ENCODE measurements at regions not wholly inside any gene's neighbourhood (a gene's known extent, or its start where the extent isn't known, plus 50 kb on each side); places are given as distances from the start of the nearest gene placed in this dataset.

GRCh38 chr10:128549101-128549608, 422.9 kb upstream of the MKI67 start:
- TF ChIP-seq TBP (optimal IDR thresholded peaks at IDR 0.05; ENCODE audit: low read depth, low read length) (no peak), RAD21 (CRISPR knock-in tag; conservative IDR thresholded peaks at IDR 0.05 in 1 of 2, IDR thresholded peaks at IDR 0.05 in 1 of 2) (no peak), JUN (IDR thresholded peaks at IDR 0.05; ENCODE audit: borderline replicate concordance, low read depth, low read length) (no peak), JUN (CRISPR knock-in tag; IDR thresholded peaks at IDR 0.05; ENCODE audit: borderline replicate concordance) (no peak), ZNF766 (CRISPR knock-in tag; conservative IDR thresholded peaks at IDR 0.05) (no peak), CTCF (IDR thresholded peaks at IDR 0.05 in 2 of 3, conservative IDR thresholded peaks at IDR 0.05 in 1 of 3; ENCODE audit: insufficient read depth in 2 of 3, low read depth in 1 of 3, low read length in 3 of 3) (no peak), BRF1 (IDR thresholded peaks at IDR 0.05; ENCODE audit: borderline replicate concordance, extremely low read depth, insufficient read length) (no peak), CBX5 (IDR thresholded peaks at IDR 0.05; ENCODE audit: borderline replicate concordance, low read depth) (no peak), ZNF76 (CRISPR knock-in tag; IDR thresholded peaks at IDR 0.05; ENCODE audit: borderline replicate concordance) (no peak), CXXC5 (CRISPR knock-in tag; IDR thresholded peaks at IDR 0.05) (no peak), ZBTB43 (CRISPR knock-in tag; IDR thresholded peaks at IDR 0.05) (no peak), EZH2 (IDR thresholded peaks at IDR 0.05; ENCODE audit: borderline replicate concordance, low read depth, low read length) (no peak), ZKSCAN1 (IDR thresholded peaks at IDR 0.05; ENCODE audit: low read depth, low read length) (no peak), SNRNP70 (optimal IDR thresholded peaks at IDR 0.05; ENCODE audit: low read depth, low read length) (no peak)

All from K562 (cell line).